Caco-2 (cell line): ENCODE measurements at regions not wholly inside any gene's neighbourhood (a gene's known extent, or its start where the extent isn't known, plus 50 kb on each side); places are given as distances from the start of the nearest gene placed in this dataset.

Source experiments
- BruUV-seq: library from RNA; stranded (reverse); fragments of 400-500 nt; replicated peaks from 2 replicates; lab custom pipeline; 2021; lab: Mats Ljungman, UMichigan
- CTCF ChIA-PET: fragments of 300-600 bp; sonication (Branson Sonifier 250); formaldehyde crosslinking; loops from one replicate; lab custom pipeline; 2022; ENCODE audit warnings: antibody characterized with exemption; lab: Charles Lee
- POLR2A ChIA-PET: fragments of 300-600 bp; sonication (Branson Sonifier 250); formaldehyde crosslinking; loops from one replicate; lab custom pipeline; 2022; ENCODE audit warnings: antibody characterized with exemption; lab: Charles Lee
- DNase-seq, 2 experiments: peaks; one replicate each; pipeline versions ENCODE4 v3.0.0 to v3.0.0-alpha.2; 2020 to 2022
- H3K27me3 ChIP-seq: replicated peaks from 2 replicates; pipeline ENCODE4 v1.6.0; 2011; ENCODE audit warnings: low read length; ENCODE audit not compliant: control insufficient read depth, insufficient read depth
- H3K36me3 ChIP-seq: 2 replicates; pipeline ENCODE4 v1.5.1; 2011; ENCODE audit warnings: low read length; ENCODE audit not compliant: control insufficient read depth, insufficient read depth
- H3K4me1 ChIP-seq: fragments of 250-450 bp; sonication (Bioruptor Pico); 2 replicates; pipeline ENCODE4 v1.5.1; 2020; ENCODE audit warnings: mild to moderate bottlenecking
- H3K4me3 ChIP-seq: 2 replicates; pipeline ENCODE4 v1.5.1; 2011; ENCODE audit warnings: low read depth, mild to moderate bottlenecking, control low read depth, low read length
- H3K9me3 ChIP-seq: fragments of 250-450 bp; sonication (Bioruptor Pico); 2 replicates; pipeline ENCODE4 v1.5.1; 2020; ENCODE audit warnings: mild to moderate bottlenecking, moderate library complexity
- H3K27ac Mint-ChIP-seq: one replicate; pipeline ENCODE4 v1.8.0; 2022; ENCODE audit warnings: mixed read lengths; ENCODE audit not compliant: unreplicated experiment
- H3K27me3 Mint-ChIP-seq: one replicate; pipeline ENCODE4 v1.8.0; 2022; ENCODE audit warnings: mixed read lengths; ENCODE audit not compliant: insufficient read depth, unreplicated experiment
- H3K36me3 Mint-ChIP-seq: one replicate; pipeline ENCODE4 v1.8.0; 2022; ENCODE audit warnings: mild to moderate bottlenecking, mixed read lengths; ENCODE audit not compliant: insufficient read depth, unreplicated experiment
- H3K4me1 Mint-ChIP-seq: one replicate; pipeline ENCODE4 v1.8.0; 2022; ENCODE audit warnings: low read depth, mixed read lengths; ENCODE audit not compliant: unreplicated experiment
- H3K4me3 Mint-ChIP-seq: one replicate; pipeline ENCODE4 v1.8.0; 2022; ENCODE audit warnings: mild to moderate bottlenecking, moderate library complexity, mixed read lengths; ENCODE audit not compliant: unreplicated experiment
- H3K9me3 Mint-ChIP-seq: one replicate; pipeline ENCODE4 v1.8.0; 2022; ENCODE audit warnings: mixed read lengths; ENCODE audit not compliant: unreplicated experiment
- CTCF ChIP-seq, 2 experiments: fragments of 200-600 bp in 1 of 2; IDR thresholded peaks; 1 replicate in 1 of 2; 2 replicates in 1 of 2; pipeline versions ENCODE4 v1.5.1 to v1.8.0; 2011 to 2022; ENCODE audit warnings: antibody characterized with exemption in 1 of 2, control low read depth in 1 of 2, inconsistent platforms in 1 of 2, low read depth in 1 of 2, low read length in 1 of 2, mild to moderate bottlenecking in 1 of 2, moderate library complexity in 1 of 2; ENCODE audit not compliant: insufficient read depth in 1 of 2, severe bottlenecking in 1 of 2, unreplicated experiment in 1 of 2
- intact Hi-C: fragments of 100-400 bp; cut with micrococcal nuclease; formaldehyde crosslinking; loops from one replicate; pipeline ENCODE4 v1.10.0; 2022; ENCODE audit not compliant: unreplicated experiment

GRCh38 chr3:152155246-152156020 is 113.3 kb upstream of the MBNL1 start:
- H3K4me3 Mint-ChIP-seq, result no peak overlapping the region
- H3K27ac Mint-ChIP-seq, result no peak overlapping the region

GRCh38 chr3:152156880-152157279 is 111.8 kb upstream of the MBNL1 start:
- no peaks in the 10 kb centered on the region for H3K36me3 Mint-ChIP-seq
- H3K4me3 ChIP-seq, result no peak overlapping the region
- H3K27me3 Mint-ChIP-seq, result no peaks in the 10 kb centered on the region
- DNase-seq, result no peak
- no peaks in the 10 kb centered on the region for H3K27me3 ChIP-seq
- H3K9me3 ChIP-seq, result no peaks in the 10 kb centered on the region
- no TSS peak for BruUV-seq
- peaks cover 7% of the 10 kb centered on the region for H3K4me1 Mint-ChIP-seq
- ChIA-PET POLR2A (no interaction called here), CTCF (no interaction called here)
- no peaks in the 10 kb centered on the region for H3K9me3 Mint-ChIP-seq
- no peak for TF ChIP-seq CTCF (IDR thresholded peaks at IDR 0.05; ENCODE audit: insufficient read depth in 1 of 2, low read depth in 1 of 2, low read length in 1 of 2, severe bottlenecking in 1 of 2, unreplicated experiment in 1 of 2)
- H3K27ac Mint-ChIP-seq, result no peak overlapping the region
- H3K36me3 ChIP-seq, result no peaks in the 10 kb centered on the region
- H3K4me3 Mint-ChIP-seq, result no peak overlapping the region
- intact Hi-C loops, result no loop called here
- H3K4me1 ChIP-seq, result no peaks in the 10 kb centered on the region

More at GRCh38 chr3:152155246-152156020, 113.3 kb upstream of the MBNL1 start:
- no peak for TF ChIP-seq CTCF (IDR thresholded peaks at IDR 0.05; ENCODE audit: insufficient read depth in 1 of 2, low read depth in 1 of 2, low read length in 1 of 2, severe bottlenecking in 1 of 2, unreplicated experiment in 1 of 2)
- no TSS peak for BruUV-seq
- no peaks in the 10 kb centered on the region for H3K9me3 Mint-ChIP-seq
- H3K27me3 Mint-ChIP-seq, result no peaks in the 10 kb centered on the region
- Histone ChIP-seq H3K36me3 (no peaks in the 10 kb centered on the region), H3K4me3 (no peak overlapping the region), H3K27me3 (no peaks in the 10 kb centered on the region), H3K4me1 (no peaks in the 10 kb centered on the region), H3K9me3 (no peaks in the 10 kb centered on the region)
- ChIA-PET CTCF (no interaction called here), POLR2A (no interaction called here)
- intact Hi-C loops, result no loop called here
- no peak for DNase-seq
- peaks cover 7% of the 10 kb centered on the region for H3K4me1 Mint-ChIP-seq
- H3K36me3 Mint-ChIP-seq, result no peaks in the 10 kb centered on the region

GRCh38 chr3:152157337-152157736 is 111.4 kb upstream of the MBNL1 start:
- Mint-ChIP-seq H3K9me3 (no peaks in the 10 kb centered on the region), H3K36me3 (no peaks in the 10 kb centered on the region), H3K27ac (no peak overlapping the region), H3K27me3 (no peaks in the 10 kb centered on the region), H3K4me1 (peaks cover 7% of the 10 kb centered on the region), H3K4me3 (no peak overlapping the region)
- BruUV-seq, result no TSS peak
- Histone ChIP-seq H3K4me3 (no peak overlapping the region), H3K9me3 (no peaks in the 10 kb centered on the region), H3K4me1 (no peaks in the 10 kb centered on the region), H3K36me3 (no peaks in the 10 kb centered on the region), H3K27me3 (no peaks in the 10 kb centered on the region)
- POLR2A ChIA-PET, result no interaction called here
- CTCF ChIA-PET, result no interaction called here
- intact Hi-C loops, result no loop called here
- DNase-seq, result no peak
- TF ChIP-seq CTCF (IDR thresholded peaks at IDR 0.05; ENCODE audit: insufficient read depth in 1 of 2, low read depth in 1 of 2, low read length in 1 of 2, severe bottlenecking in 1 of 2, unreplicated experiment in 1 of 2), result no peak
